GM21717 (cell line): ENCODE measurements at regions not wholly inside any gene's neighbourhood (a gene's known extent, or its start where the extent isn't known, plus 50 kb on each side); places are given as distances from the start of the nearest gene placed in this dataset.
"Not testable (repeated sequence)": the region's sequence is repeated elsewhere in the genome, so short reads cannot be mapped to it uniquely, and the experiment has no call there.

Source experiments
- ATAC-seq: cut with Tn5 transposase; IDR thresholded peaks from one replicate; pipeline ENCODE4 v1.9.1; 2021; ENCODE audit warnings: mild to moderate bottlenecking, moderate library complexity; ENCODE audit not compliant: unreplicated experiment

DNA sequence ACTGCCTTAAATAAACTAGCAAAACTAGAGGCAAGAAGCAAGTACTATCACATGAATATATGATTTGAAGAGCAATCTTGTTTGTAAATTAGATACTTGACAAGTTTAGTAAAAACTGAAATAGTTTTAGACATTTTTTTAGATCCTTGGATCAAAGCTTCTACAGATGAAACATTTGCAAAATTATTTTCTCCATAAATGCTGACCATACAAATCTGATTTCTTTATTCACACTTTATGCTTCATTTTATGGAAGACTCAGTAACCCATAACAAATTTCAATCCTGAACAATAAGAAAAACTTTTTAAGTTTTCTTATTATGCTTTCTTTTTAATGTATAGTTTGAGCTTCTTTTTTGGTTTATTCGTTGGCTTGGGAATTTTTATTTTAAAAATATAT is 750.2 kb upstream of the SLITRK5 start:
- ATAC-seq, result no peak

DNA sequence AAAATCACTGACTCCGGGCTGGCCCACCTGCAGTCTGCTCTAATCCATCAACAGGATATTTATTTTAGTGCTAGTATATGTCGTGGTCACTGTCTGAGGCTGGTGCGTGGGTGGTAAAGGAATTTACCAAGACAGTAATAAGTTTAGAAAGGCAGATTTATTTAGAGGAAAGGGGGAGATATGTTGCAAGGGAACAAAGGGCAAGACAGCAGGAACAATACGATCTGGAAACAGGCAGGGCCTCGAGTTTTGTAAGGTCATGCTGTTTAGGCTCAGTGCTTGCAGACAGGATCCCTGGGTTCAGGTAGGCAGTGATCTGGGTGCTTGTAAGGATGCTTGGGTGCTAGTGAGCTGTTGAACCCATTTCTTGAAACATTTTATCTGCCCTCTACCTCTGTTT is 748.2 kb upstream of the SLITRK5 start:
- ATAC-seq, result no peak

DNA sequence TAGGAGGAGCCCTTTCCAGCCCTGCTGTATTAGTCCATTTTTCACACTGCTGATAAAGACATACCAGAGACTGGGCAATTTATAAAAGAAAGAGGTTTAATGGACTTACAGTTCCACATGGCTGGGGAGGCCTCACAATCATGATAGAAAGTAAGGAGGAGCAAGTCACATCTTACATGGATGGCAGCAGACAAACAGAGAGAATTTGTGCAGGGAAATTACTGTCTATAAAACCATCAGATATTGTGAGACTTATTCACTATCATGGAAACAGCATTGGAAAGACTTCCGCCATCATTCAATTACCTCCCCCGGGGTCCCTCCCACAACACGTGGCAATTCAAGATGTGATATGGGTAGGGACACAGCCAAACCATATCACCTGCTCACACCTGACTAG is 744.3 kb upstream of the SLITRK5 start:
- ATAC-seq, result not testable (repeated sequence)

DNA sequence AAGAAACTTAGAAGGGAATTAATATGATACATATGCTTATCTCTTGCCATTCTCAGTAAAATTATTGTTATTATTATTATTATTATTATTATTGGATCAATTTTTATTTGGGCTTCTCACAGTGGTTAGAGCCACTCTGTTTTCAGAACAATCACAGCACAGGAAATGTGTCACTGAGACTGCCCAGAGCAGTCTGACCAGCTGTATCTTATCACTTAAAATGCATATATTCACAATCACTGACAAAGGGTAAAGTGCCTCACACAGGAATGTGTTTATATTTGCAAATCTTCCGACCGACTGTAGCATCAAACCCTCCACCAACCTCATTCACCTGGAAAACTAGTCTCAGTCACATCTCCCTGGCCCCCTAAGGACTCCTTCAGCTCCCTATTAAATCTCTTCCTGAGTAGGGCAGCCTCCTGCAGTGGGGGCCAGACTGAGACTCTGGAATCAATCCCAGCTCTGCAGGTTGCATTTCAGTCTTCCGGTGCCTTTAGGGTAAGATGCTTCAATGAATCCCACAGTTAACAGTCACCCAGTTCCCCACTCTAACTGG is 738.3 kb upstream of the SLITRK5 start:
- ATAC-seq, result no peak

DNA sequence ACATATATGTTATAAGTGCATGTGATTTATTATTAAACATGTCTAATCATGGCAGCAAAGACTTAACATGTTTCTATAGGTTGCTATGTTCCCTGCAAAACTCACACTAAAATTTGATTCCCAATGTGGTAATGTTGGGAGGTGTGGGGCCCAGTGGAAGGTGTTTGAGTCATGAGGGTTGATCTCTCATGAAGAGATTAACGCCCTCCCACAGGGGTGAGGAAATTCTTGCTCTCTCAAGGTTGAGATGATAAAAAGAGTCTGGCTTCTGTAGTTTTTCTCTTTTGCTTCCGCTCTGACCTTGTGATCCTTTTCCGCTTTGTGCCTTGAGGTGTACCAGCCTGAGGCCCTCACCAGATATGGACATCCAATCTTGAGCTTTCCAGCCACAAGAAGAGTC is 737.5 kb upstream of the SLITRK5 start:
- no peak for ATAC-seq

DNA sequence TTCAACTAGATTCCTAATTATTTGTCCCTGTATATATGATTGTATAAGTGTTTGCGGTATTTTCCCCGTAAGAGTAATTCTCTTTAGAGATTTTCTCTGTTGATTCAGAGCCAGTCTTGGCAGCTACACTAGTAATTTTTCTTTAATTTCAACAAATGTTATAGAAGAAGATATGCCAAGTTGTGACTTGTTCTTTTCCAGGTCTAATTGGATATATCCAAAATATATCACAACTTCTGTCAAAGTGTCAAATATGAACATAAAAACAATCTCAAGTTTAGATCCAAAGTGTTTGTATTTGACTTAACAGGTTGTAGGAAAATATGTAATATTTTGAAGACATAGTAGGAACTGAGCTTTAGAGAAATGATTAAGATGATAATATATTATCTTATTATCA is 733.9 kb upstream of the SLITRK5 start:
- no peak for ATAC-seq

DNA sequence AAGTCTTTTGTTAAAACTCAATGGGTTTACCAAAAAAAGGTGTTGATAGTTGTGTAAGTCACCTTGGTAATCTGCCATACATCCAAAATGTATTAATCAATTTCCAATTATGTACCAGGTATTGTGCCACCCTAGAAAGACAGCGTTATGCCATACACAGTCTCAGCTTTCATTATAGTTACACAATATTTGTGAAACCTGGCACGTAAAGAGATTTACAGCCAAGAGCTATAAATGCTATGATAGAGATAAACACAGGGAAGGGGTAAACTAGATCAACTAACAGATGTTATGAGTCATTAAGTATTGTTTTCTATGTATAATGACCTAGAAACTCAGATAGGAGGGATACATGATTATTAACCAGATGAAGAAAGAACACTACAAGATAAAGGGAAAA is 725.6 kb upstream of the SLITRK5 start:
- ATAC-seq, result no peak

DNA sequence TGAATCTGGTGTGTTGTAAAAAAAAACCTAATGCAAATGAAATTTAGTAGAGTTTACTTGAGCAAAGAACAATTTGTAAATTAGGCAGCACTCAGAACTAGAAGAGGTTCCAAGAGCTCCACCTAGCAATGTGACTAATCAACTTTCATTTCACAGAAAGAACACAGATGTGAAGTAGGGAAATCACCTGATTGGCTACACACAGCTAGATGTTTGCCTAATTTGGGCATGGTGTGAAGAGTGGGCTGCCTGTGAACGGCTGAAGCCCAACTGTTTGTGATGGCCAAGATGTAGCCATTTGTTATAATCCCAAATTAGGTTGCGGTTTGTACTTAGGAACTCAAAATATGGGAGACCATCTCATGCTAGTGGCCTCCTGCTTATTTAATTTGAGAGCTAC is 724.4 kb upstream of the SLITRK5 start:
- ATAC-seq, result no peak

DNA sequence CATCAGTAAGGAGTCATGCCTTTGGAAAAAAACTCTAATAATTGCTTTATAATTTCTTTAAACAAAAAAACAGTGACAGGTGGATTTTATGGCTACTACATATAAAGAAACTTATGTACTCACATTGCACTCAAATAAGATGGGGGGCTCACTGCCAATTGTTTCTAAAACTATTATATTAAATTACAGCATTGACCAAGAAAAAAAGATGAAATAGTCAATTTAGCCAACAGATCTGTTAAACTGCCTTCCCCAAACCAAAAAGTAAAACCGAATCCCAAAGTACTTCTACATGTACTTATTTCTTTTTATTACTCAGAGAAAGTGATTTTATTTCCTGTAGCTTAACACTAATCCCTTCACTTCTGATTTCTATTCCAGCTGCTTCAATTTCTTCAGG is 716.8 kb upstream of the SLITRK5 start:
- no peak for ATAC-seq

DNA sequence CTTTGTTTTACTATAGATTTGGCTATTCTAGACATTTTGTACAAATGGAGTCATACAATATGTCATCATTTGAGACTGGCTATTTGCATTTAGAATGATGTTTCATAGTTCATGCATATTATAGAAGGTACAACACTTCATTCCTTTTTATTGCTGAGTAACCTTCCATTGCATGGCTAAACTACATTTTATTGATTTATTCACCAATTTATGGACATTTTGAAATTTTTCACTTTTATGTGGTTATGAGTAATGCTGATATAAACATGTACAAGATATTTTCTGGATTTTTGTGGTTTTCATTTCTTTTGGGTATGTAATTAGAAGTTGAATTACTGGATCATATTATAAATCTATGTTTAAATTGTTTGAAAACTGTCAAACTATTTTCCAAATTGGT is 710.3 kb upstream of the SLITRK5 start:
- ATAC-seq, result no peak

DNA sequence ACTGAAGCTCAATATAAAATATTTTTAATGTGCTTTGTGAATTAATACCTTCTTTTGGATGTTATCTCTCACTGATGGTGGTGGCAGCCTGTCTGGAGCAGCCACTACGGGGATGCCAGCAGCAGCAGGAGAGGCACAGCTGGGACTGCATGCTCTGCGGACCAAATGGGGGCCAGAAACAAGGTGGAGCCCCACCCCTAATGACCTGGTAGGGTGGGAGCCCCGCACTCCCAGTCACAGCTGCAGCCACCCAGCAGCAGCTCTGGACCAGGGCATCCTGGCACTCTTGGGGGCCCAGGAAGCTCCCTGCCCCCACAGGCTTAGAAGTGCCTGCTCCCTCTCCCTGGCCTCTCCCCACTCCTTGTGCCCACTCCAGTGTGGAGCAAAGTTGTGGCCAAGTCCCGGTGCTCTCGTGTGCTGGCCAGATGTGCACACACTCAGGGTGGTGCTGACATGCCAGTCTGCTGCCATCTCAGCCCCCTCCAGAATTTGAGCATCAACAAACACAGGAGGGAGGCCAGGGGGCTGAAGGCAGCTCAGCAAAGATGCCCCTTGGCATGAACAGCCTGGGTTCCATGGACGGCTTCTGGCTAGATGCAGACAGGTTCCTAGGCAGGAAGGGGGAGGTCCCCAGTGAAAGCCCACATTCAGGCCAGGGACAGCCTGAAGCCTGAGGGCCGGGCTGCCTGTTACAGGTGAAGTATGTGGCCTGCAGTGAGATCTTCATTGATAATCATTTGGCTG is 696.7 kb upstream of the SLITRK5 start:
- no peak for ATAC-seq

DNA sequence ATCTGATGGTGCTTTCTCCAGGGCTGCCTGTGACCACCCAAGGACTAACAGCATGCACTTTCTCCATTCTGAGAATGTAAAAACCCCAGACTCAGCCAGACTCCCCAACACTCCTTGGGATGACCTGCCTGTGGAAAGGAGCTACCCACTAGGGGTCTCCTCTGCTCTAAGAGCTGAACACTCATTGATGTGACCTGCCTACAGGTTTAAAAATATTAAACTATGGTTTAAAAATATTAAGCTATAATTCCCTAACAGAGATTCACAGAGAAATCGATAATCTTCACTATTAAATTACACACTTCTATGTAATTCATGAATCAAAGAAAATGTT is 696.2 kb upstream of the SLITRK5 start:
- ATAC-seq, result no peak

DNA sequence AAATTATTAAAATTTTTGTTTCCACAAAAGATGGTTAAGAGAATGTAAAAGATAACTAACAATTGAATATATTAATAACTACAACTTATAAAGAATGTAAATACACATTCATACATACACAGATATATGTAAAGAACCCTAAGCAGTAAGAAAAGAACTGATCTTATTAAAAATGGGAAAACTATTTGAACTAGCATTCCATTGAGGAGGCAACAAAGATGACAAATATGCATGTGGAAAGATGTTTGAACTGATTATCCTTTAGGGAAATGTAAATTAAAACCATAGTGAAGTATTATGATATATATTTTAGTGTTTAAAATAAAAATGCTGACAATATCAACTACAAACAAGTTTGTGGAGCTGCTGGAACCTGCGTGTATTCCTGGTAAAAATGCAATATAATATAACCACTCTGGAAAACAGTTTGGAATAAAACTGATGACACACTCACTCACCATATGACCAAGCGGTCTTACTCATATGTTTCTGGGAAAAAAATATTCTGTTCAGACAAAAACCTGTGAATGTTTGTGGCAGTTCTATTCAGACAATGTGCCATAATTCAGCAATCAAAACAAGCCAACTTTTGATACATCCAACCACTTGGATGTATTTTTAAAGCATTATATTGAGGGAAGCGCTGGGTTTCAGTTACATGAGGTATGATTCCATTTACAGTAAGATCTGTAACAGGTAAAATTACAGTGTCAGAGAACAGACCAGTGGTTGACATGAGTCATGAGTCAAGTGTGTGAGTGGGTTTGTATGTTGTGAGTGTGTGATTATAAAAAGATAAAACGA is 694.4 kb upstream of the SLITRK5 start:
- no peak for ATAC-seq

DNA sequence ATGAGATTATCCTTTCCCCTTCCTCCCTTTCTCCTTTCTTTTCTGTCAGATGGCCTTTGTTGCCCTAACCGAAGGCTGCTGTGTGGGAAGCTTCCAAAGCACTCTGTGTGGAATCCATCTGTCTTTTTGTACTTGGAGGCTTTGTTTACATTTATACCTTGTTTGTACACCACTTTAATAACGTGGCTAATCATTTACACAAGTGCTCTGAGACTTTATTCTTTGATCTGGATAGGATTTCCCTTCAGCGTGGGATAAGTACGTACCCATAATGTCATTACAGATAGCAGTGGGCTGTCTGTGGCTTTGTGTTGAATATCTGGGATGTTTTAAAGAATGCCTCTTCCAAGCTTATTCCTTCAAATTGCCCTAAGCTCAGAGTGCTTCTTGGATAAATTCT is 684.7 kb upstream of the SLITRK5 start:
- no peak for ATAC-seq

DNA sequence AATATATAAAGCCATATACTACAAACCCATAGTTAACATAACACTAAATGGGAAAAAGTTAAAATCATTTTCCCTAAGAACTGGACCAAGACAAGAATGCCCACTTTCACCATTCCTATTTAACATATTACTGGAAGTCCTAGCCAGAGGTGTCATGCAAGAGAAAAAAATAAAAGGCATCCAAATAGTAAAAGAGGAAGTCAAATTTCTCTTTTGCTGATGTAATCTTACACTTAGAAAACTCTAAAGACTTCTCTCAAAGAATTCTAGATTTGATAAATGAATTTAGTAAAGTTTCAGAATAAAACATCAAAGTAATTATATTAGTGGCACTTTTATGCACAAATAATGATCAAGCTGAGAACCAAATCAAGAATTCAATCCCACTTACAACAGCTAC is 678.9 kb upstream of the SLITRK5 start:
- ATAC-seq, result no peak

DNA sequence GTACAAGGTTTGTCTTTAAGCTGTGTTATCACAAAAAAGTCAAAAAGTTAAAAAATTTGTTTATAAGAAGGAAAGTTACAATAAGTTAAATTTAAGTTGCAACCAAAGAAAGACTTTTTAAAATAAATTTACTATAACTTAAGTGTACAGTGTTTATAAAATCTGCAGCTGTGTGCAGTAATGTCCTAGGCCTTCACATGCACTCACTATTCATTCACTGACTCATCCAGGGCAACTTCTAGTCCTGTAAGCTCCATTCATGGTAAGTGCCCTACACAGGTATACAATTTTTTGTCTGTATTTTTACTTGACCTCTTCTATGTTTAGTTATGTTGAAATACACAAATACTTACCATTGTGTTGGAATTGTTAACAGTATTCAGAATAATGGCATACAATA is 667.9 kb upstream of the SLITRK5 start:
- ATAC-seq, result no peak

DNA sequence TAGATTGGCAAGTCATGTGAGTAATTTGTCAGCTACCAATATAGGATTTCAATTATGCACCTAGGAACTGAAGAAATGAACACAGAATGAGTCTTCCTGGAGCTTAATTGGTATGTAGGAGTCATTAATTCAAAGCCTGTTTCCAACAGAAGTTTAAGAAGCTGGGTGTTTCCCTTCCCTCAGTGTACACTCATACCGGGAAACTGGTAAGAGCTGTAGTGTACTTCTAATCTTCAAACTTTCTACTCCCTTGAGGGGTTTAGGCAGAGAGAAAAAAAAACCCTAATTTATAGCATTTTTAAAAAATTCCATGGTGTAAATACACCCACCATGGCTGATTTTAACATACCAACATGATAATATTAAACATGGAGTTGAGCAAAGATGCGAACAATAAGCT is 665.7 kb upstream of the SLITRK5 start:
- ATAC-seq, result no peak

DNA sequence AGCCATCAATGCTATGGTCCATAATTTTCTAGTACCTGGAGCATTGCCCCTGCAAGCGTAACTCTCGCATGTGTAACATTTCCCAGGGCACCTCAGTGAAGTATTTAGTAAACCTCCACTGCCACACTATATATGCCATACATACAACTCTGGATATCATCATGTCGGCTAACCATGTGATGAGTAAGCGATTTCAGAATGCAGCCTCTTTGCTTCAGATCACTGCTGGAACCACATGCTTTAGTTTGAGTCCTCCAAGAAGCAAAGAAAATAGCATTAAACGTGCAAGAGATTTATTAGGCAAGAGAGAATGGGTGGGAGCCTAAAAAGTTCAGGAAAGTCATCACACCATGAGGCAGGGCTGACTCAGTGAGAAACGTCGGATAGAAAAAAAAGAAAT is 635.6 kb upstream of the SLITRK5 start:
- ATAC-seq, result no peak

DNA sequence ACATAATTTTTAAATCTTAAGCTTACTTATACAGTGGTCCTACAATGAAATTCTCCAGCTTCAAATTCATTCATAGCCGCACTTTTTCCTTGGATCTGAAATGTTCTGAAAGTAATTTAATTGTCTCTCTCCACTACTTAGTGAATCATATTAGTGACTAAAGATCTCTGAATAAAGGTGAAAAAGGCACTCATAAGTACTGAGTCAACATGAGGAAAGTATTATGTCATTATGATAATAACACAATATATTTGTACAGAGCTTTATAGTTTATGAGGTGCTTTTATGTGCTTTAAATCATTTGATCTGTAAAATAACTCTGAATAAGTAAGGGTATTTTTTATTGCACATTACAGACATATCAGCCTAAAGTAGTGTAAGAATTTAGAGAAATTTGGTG is 628.2 kb upstream of the SLITRK5 start:
- no peak for ATAC-seq

DNA sequence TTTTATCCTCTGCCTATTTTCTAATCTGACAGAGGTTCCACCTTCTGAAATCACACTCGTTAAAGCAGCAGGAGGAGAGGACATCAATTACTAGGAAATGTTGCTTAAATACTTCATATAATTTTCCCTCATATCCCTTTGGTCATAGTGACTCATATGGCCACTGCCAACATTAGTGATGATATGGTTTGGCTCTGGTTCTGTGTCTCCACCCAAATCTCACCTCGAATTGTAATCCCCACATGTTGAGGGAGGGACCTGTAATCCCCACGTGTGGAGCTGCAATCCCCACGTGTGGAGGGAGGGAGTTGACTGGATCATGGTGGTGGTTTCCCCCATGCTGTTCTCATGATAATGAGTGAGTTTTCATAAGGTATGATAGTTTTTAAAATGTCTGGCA is 618.4 kb upstream of the SLITRK5 start:
- no peak for ATAC-seq

DNA sequence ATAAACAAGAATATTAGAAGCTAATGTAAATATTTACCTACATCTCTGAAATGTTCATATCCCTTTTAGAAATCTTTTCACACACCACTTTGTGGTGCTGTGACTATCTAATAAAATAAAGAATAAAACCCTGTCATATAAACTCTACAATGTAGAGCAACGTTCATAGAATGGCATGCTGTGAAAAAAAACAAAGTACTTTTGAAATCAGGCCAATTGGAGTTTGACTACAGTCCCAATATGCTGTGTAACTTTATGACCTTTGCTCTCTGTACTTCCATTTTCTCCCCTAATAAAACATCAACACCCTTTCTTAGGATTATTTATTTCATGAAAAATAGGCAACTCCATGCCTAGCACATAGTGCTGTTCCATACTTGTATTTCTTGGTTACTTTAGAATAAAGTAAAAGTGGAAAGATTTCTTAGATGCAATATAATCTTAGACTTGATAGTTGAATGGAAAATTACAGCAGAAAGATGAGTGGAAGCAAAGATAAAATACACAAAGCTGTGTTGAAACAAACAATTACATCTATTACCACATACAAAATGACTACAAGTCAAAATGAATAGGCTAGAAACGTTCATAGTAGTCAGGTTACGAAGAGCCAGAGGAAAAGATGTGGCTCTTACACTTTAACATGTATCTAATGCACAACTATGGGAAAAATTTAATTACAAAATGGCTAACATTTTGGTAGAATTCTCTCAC is 613.2 kb upstream of the SLITRK5 start:
- no peak for ATAC-seq
